ENCODE measurements at regions not wholly inside any gene's neighbourhood (a gene's known extent, or its start where the extent isn't known, plus 50 kb on each side); places are given as distances from the start of the nearest gene placed in this dataset.

DNA sequence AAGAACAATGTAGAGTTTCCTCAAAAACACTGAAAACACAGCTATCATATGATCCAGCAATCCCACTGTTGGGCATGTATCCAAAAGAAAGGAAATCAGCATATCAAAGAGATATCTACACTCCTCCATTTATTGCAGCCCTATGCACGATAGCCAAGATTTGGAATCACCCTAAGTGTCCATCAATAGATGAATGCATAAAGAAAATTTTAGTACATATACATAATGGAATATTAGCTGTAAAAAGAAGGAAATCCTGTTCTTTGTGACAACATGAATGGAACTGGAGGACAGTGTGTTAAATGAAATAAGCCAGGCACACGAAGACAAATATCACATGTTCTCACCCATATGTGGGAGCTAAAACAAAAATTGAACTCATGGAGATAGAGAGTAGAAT lies 114.5 kb upstream of the FN1 start (continued):
- TF ChIP-seq CTCF (IDR thresholded peaks at IDR 0.05 in 2 of 3, conservative IDR thresholded peaks at IDR 0.05 in 1 of 3; ENCODE audit: insufficient read depth in 2 of 3, low read depth in 1 of 3, low read length in 3 of 3): no peak
- TF ChIP-seq ZBED1 (IDR thresholded peaks at IDR 0.05): no peak
- TF ChIP-seq, protein P1, sequence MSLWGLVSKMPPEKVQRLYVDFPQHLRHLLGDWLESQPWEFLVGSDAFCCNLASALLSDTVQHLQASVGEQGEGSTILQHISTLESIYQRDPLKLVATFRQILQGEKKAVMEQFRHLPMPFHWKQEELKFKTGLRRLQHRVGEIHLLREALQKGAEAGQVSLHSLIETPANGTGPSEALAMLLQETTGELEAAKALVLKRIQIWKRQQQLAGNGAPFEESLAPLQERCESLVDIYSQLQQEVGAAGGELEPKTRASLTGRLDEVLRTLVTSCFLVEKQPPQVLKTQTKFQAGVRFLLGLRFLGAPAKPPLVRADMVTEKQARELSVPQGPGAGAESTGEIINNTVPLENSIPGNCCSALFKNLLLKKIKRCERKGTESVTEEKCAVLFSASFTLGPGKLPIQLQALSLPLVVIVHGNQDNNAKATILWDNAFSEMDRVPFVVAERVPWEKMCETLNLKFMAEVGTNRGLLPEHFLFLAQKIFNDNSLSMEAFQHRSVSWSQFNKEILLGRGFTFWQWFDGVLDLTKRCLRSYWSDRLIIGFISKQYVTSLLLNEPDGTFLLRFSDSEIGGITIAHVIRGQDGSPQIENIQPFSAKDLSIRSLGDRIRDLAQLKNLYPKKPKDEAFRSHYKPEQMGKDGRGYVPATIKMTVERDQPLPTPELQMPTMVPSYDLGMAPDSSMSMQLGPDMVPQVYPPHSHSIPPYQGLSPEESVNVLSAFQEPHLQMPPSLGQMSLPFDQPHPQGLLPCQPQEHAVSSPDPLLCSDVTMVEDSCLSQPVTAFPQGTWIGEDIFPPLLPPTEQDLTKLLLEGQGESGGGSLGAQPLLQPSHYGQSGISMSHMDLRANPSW (CRISPR knock-in tag; IDR thresholded peaks at IDR 0.05): no peak
- TF ChIP-seq GTF2E2 (tag; IDR thresholded peaks at IDR 0.05): no peak
- no peak for TF ChIP-seq GATA2 (CRISPR knock-in tag; IDR thresholded peaks at IDR 0.05)
- TF ChIP-seq TCF7 (IDR thresholded peaks at IDR 0.05; ENCODE audit: borderline replicate concordance): no peak

DNA sequence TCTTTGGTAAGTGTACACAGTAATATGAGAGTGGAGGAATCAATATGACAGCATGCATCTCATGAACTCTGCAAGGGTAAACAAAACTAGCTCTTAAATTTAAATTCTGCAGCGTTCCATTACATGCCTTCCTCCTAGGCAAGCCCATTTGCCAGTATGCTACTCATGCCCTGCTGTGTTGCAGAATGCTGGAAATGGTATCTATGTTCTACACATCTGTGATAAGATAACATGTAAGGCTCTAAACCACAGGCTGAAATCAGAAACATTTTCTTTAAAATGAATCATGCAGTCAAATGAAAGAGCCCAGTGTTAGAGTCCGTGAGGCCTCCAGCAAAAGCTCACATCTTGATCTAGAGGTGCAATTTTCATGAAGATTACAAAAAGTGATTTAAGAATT lies 112.8 kb upstream of the FN1 start:
- H2AFZ ChIP-seq (ENCODE audit: low read depth, low read length): no peak overlapping the region
- DNase-seq (ENCODE audit: extremely low read depth in 1 of 4, low spot score in 3 of 4): no peak
- in situ Hi-C loops (cut with MboI) (no loop called here), intact Hi-C loops (cut with micrococcal nuclease) (no loop called here)
- H3K4me2 ChIP-seq (ENCODE audit: insufficient read depth, low read length): no peak overlapping the region
- WGBS (ENCODE audit: insufficient coverage, low coverage, missing lambda C conversion rate): 40% methylated on average over 2 of the region's 2 CpGs
- no peaks in the 10 kb centered on the region for H3K9me3 ChIP-seq (replicated peaks; ENCODE audit: control insufficient read depth, insufficient read depth, low read depth, low read length)
- no peak overlapping the region for H3K27ac ChIP-seq (ENCODE audit: extremely low read depth, low read depth, low read length)
- no peaks in the 10 kb centered on the region for H3K36me3 ChIP-seq (ENCODE audit: control insufficient read depth, insufficient read depth, low read length)
- ATAC-seq: no peak
- FAIRE-seq: no peak
- H3K9me1 ChIP-seq (ENCODE audit: control insufficient read depth, insufficient read depth, low read length): no peaks in the 10 kb centered on the region
- no peak overlapping the region for H3K9ac ChIP-seq (ENCODE audit: insufficient read depth in 1 of 2, low read depth in 2 of 2, low read length in 2 of 2)
- H3K27me3 ChIP-seq (ENCODE audit: control insufficient read depth in 2 of 2, insufficient read depth in 2 of 2, low read length in 2 of 2): no peaks in the 10 kb centered on the region
- no peaks in the 10 kb centered on the region for H3K4me1 ChIP-seq (replicated peaks in 1 of 2; ENCODE audit: control insufficient read depth in 2 of 2, insufficient read depth in 2 of 2, low read length in 2 of 2)
- H3K4me3 ChIP-seq: no peak overlapping the region
- ChIA-PET CTCF (ENCODE audit: low intra/inter-chr PET ratio) (interaction anchor here (0.7 kb wide), 1 partner anchor 84 kb away, joined by 3 read pairs; no protein-coding TSS in a partner anchor), POLR2A (no interaction called here)
- no peaks in the 10 kb centered on the region for H3K79me2 ChIP-seq (ENCODE audit: control insufficient read depth, insufficient read depth, low read length)
- H4K20me1 ChIP-seq (replicated peaks; ENCODE audit: control insufficient read depth, insufficient read depth, low read length): no peaks in the 10 kb centered on the region
- BruUV-seq (replicated peaks): no TSS peak
- TF ChIP-seq, protein P2, sequence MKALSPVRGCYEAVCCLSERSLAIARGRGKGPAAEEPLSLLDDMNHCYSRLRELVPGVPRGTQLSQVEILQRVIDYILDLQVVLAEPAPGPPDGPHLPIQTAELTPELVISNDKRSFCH (CRISPR knock-in tag; IDR thresholded peaks at IDR 0.05): no peak
- TF ChIP-seq, protein P2 (tag; IDR thresholded peaks at IDR 0.05): no peak
- 0 out of 2 replicates have a peak, but pooled peaks have one; percentile 12 for TF ChIP-seq FOSL1 (tag; conservative IDR thresholded peaks at IDR 0.05)
